ENCODE measurements at regions not wholly inside any gene's neighbourhood (a gene's known extent, or its start where the extent isn't known, plus 50 kb on each side); places are given as distances from the start of the nearest gene placed in this dataset.
"Not testable (repeated sequence)": the region's sequence is repeated elsewhere in the genome, so short reads cannot be mapped to it uniquely, and the experiment has no call there.

GRCh38 chr6:78597966-78598365 lies 269.4 kb upstream of the IRAK1BP1 start:
- DNase-seq = no peak

- no peak for DNase-seq
Measured at GRCh38 chr6:78598966-78599365, 268.4 kb upstream of the IRAK1BP1 start.

GRCh38 chr6:78599526-78599925 lies 267.8 kb upstream of the IRAK1BP1 start:
- no peak for DNase-seq

GRCh38 chr6:78605909-78606446 lies 261.4 kb upstream of the IRAK1BP1 start:
- DNase-seq = no peak

GRCh38 chr6:78607189-78607588 lies 260.2 kb upstream of the IRAK1BP1 start:
- no peak for DNase-seq

GRCh38 chr6:78611102-78611620 lies 256.2 kb upstream of the IRAK1BP1 start:
- no peak for DNase-seq

GRCh38 chr6:78611886-78612480 lies 255.4 kb upstream of the IRAK1BP1 start:
- no peak for DNase-seq

- no peak for DNase-seq
Measured at GRCh38 chr6:78614961-78615360, 252.4 kb upstream of the IRAK1BP1 start.

- DNase-seq = no peak
Measured at GRCh38 chr6:78615430-78615904, 251.9 kb upstream of the IRAK1BP1 start.

GRCh38 chr6:78618970-78619369 lies 248.4 kb upstream of the IRAK1BP1 start:
- no peak for DNase-seq

- no peak for DNase-seq
Measured at GRCh38 chr6:78623554-78623953, 243.8 kb upstream of the IRAK1BP1 start.

- DNase-seq = no peak
Measured at GRCh38 chr6:78629154-78629721, 238.1 kb upstream of the IRAK1BP1 start.

- no peak for DNase-seq
Measured at GRCh38 chr6:78629836-78630235, 237.5 kb upstream of the IRAK1BP1 start.

GRCh38 chr6:78631976-78632375 lies 235.4 kb upstream of the IRAK1BP1 start:
- no peak for DNase-seq

GRCh38 chr6:78639111-78640110 lies 227.9 kb upstream of the IRAK1BP1 start:
- no peak for DNase-seq

- DNase-seq = not testable (repeated sequence)
Measured at GRCh38 chr6:78643976-78644375, 223.4 kb upstream of the IRAK1BP1 start.

GRCh38 chr6:78646542-78647415 lies 220.6 kb upstream of the IRAK1BP1 start:
- DNase-seq = not testable (repeated sequence)

GRCh38 chr6:78665819-78666218 lies 201.5 kb upstream of the IRAK1BP1 start:
- not testable (repeated sequence) for DNase-seq

- DNase-seq = no peak
Measured at GRCh38 chr6:78666764-78667163, 200.6 kb upstream of the IRAK1BP1 start.

- DNase-seq = no peak
Measured at GRCh38 chr6:78670156-78670555, 197.2 kb upstream of the IRAK1BP1 start.

- DNase-seq = no peak
Measured at GRCh38 chr6:78670802-78671201, 196.5 kb upstream of the IRAK1BP1 start.
